ENCODE measurements at regions not wholly inside any gene's neighbourhood (a gene's known extent, or its start where the extent isn't known, plus 50 kb on each side); places are given as distances from the start of the nearest gene placed in this dataset.

DNA sequence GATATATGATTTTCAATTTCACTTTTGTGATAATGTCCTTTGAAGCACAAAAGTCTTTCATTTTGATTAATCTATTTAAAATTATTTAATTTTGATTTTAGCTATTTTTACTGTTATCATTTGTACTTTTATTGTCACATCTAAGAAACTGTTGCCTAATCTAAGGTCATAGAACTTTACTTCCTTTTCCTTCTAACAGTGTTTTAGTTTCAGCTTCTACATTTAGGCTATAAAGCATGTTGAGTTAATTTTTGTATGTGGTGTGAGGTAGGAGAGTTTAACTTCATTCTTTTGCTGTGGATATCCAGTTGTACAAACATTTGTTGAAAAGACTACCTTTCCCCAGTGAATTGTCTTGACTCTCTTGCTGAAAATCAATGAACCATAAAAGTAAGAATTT lies 204.5 kb downstream of the TM2D1 start:
- no peak for DNase-seq

DNA sequence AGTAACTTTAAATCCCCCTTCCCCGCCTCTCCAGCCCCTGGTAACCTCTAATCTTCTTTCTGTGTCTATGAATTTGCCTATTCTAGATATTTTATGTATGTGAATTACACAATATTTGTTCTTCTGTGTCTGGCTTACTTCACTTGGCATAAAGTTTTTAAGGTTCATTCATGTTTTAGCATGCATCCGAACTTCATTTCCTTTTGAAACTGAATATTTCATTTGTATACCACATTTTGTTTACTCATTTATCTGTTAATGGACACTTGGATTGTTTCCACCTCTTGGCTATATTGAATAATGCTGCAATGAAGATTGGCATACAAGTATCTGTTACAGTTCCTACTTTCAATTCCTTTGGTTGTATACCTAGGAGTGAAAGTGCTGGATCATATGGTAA lies 205.3 kb downstream of the TM2D1 start:
- no peak for DNase-seq

DNA sequence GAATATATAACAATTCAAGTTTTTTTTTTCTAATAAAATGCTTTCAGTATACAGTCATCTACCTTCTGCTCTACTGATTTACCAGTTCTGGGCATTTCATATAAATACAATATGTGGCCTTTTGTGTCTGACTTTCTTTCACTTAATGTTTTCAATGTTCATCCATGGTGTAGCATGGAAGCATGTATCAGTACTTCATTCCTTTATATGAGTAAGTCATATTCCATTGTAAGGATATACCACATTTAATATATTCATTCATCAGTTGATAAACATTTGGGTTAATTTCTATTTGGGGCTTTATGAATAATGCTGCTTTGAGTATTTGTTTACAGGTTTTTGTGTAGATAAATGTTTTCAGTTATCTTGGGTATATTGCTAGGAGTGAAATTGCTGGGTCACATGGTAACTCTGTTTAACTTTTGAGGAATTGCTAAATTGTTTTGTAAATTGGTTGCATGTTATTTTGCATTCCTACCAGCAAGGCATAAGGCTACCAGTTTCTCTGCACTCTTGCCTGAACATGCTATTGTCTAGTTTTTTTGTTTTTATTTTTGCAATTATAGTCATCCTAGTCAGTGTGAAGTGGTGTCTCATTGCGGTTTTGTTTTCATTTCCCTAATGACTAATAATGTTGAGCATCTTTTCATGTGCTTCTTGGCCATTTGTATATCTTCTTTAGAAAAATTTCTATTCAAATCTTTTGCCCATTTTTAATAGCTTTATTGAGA lies 206.1 kb downstream of the TM2D1 start:
- no peak for DNase-seq

DNA sequence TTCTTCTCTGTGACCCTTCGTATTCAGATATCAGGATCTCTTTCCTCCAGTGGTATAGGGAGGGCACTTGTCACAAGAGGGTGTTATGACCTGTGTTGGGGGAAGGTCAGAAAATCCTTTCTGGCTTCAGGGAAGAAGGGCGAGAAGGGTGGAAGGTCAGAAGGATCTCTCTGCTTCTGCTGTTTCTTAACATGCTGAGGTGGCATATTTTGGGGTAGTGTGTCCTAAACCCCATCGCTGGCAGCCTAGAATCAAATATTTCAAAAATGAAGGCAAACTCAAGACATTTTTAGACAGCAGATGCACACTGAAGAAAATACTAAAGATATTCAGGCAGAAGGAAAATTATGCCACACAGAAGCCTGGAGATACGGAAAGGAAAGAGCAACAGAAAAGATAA lies 207.6 kb downstream of the TM2D1 start:
- no peak for DNase-seq

DNA sequence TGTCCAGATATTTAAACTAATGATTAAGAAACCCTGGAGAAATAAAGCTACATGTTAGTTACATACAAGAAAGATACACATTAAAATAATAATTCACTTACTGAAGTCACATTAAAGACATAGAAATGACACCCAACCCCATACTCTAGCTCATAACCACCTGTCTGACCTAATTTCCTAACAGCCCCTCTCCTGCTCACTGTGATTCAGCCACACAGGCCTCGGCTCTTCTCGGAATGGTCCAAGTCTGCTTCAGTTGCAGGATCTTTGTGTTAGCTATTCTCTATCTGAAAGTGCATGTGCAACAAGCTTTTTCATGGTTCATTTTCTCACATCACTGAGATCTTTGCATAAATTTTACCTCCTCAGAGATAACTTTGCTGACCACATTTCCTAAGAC lies 209.8 kb downstream of the TM2D1 start:
- DNase-seq, result no peak
